GM18511 (cell line): ENCODE measurements at regions not wholly inside any gene's neighbourhood (a gene's known extent, or its start where the extent isn't known, plus 50 kb on each side); places are given as distances from the start of the nearest gene placed in this dataset.
"Not testable (repeated sequence)": the region's sequence is repeated elsewhere in the genome, so short reads cannot be mapped to it uniquely, and the experiment has no call there.

Source experiments
- ATAC-seq: cut with Tn5 transposase; IDR thresholded peaks from one replicate; pipeline ENCODE4 v1.9.1; 2021; ENCODE audit warnings: mild to moderate bottlenecking, moderate library complexity; ENCODE audit not compliant: unreplicated experiment

- no peak for ATAC-seq
Observed at GRCh38 chr7:45401155-45401554, 173.0 kb upstream of the ADCY1 start.

- ATAC-seq, result no peak
Observed at GRCh38 chr7:45401851-45402250, 172.3 kb upstream of the ADCY1 start.

DNA sequence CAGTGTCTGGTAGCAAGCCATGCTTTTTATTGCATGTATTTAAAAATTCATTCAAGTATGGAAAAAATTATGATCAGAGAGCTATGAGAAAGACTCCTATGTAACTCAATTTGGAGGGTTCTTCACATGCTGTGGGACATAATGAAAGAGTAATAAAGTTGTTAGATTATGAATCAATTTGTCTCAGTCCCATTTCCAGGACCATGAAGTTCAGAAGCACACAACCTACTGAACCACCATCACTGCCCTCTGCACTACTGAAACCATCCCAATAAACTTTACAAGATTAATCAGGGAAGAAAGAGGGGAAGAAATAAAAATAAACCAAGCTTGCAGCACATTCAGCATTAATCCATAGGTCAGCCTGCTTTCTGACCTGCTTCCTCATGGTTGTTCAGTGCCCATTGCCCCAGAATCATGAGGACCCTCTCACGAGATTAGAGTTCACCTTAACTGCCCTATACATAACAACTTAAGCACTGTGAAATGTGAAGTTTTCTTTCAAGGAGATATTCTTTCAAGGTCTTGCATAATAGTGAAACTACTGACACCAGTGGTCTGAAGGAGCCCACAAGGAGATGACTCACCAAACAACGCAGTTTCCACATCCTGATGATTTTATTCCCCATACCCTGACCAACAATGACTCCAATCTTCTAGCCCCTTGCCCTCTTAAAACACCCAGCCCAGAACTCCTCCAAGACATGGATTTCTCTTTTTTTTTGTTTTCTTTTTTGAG is 171.5 kb upstream of the ADCY1 start:
- no peak for ATAC-seq

GRCh38 chr7:45404622-45405021 is 169.5 kb upstream of the ADCY1 start:
- no peak for ATAC-seq

DNA sequence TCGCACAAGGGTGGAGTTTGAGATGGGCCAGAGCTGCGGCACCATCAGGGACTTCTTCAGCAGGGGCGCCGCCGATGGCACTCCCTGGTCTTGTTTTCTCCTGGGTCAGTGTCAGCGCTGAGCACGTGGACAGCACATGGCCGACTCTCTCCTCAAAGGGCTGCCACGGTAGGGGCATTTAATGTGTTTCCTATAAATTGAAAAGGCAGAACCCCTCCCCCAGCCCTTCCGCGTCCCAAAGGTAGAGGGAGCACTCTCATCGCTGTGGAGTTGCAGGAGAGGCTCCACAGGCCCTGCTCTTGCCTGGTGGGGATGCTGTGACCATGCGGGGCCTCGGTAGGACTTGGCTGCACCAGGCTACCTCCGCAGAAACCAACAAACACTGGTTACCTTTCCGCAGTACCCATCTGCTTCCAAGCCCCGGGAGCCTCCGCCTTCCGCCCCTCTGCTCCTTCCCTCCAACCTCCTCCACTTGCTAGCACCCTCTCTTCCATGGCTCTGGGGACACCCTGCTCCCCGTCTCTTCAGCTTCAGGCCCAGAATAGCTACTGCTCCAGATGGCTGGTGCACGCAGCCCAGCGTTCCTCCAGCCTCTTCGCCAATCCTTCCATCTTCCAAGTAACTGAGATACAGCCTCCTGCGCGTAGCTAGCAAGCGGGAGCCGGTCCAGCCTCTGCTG is 166.3 kb upstream of the ADCY1 start:
- ATAC-seq, result no peak

DNA sequence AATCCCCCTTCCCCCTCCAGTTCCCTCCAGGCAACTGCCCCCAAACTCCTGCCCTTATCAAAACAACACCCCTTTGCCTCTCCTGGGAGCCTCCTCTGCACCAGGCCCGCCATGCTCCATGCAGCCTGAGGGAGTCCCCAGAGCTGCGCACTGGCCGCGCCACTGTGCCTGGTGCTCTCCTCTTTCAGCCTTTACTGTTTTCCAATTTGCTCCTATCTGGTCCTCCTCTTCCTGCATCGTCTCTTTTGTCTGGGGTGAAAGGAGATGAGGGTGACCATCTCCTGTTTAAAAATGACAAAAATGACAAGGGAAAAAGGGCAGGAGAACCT is 165.8 kb upstream of the ADCY1 start:
- no peak for ATAC-seq

GRCh38 chr7:45410893-45411292 is 163.3 kb upstream of the ADCY1 start:
- ATAC-seq, result no peak

DNA sequence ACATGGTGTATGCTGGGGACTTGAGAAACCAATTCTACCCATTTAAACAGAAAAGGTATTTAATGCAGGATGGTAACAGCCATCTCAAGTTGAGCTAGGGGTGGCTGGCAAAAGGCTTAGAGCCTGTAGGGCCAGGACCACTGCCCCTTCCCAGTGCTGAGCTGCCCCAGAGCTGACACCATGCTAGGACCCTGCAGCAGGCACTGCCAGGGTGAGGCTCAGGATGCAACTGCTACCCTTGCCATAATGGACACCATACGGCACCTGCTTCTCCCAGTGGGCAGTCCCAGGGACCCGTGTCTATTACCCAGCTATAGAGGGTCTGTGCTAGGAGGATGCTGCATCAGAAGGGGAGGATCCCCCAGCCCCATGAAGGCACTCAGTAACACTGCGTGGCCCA is 160.7 kb upstream of the ADCY1 start:
- ATAC-seq, result no peak

DNA sequence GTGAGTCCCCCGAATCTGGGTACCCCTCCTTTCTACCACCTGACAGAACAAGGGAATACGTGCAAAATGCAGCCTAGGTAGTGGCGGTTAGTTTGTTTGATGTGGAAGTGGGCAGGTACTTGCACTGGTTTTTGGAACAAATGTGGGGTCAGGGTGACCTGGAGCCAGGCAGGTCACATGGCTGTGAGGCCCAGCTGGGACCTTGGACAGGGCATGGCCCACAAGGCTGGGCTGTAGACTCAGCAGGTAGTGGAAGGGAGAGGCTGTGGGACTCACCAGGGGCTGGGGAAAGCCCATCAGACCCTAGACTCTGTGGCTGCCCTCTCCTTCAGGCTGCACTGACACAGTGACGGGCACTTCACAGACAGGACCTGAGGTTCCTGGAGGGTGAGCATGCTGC is 159.9 kb upstream of the ADCY1 start:
- no peak for ATAC-seq

DNA sequence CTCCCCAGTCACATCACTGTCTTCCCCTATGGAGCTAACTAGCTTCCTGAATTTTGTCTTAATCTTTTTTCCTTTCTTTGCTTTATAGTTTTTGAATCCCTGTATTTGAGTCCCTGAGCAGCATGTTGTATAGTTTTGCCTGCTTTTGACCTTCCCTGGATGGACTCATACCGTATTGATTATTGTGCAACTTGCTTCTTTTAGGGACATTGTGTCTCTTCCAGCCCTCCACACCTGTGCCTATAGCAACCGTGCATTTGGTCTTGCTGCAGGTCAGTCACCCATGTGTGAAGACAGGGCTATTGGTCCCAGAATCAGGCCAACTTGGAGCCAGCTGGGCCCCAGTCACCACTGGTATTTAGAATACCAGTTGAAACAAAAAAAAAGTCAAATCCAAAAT is 158.9 kb upstream of the ADCY1 start:
- no peak for ATAC-seq

- ATAC-seq, result no peak
Observed at GRCh38 chr7:45416846-45417245, 157.3 kb upstream of the ADCY1 start.

DNA sequence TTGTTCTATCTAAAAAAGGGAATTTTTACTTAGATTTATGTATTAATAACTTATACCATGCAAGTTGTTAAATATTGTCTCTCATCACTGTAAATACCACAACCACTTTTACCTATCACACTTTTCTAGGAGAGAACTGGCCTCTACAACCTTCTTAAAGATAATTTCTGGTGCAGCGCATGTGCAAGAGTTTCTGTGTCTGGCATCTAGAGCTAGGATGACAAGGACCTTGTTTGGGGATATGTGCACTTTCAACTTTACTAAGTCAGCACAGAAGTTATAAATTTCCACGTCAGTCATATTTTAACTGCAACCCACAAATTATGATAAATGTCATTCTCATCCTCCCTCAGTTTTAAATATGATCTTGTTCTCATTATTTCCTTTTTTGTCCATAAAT is 156.9 kb upstream of the ADCY1 start:
- no peak for ATAC-seq

GRCh38 chr7:45417735-45418134 is 156.4 kb upstream of the ADCY1 start:
- no peak for ATAC-seq

DNA sequence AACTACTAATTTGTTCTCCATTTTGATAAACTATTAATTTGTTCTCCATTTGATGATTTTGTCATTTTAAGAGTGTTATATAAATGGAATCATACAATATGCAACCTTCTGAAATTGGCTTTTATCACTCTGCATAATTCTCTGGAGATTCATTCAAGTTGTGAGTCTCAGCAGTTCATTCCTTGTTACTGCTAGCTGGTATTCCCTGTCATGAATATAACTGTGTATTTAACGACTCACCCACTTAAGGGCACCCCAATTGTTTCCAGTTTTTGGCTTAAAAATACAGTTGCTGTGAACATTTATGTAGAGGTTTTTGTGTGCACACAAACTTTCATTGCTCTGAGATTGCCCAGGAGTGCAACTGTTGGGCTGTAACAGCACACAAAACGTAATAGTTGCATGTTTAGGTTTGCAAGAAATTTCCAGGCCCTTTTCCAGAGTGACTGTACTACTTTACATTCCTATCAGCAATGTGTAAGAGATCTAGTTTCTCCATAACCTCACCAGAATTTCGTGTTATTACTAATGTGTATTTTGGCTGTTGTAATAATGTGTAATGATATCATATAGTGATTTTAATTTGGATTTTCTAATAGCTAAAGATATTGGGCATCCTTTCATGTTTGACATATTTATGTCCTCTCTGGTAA is 153.2 kb upstream of the ADCY1 start:
- no peak for ATAC-seq

DNA sequence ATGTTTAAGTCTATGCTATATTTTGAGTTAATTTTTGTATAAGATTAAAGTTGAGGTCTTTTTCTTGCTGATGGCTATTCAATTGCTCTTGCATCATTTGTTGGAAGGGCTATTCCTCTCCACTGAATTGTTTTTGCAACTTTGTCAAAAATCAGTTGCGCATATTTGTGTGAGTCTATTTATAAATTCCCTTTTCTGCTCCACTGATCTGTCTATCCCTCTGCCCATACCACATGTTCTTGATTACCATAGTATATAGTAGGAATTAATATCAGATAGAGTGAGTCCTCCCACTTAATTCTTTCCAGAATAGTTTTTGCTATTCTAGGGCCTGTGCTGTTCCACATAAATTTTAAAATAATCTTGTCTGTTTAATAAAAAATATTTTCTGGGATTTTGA is 152.4 kb upstream of the ADCY1 start:
- no peak for ATAC-seq

- no peak for ATAC-seq
Observed at GRCh38 chr7:45430397-45430796, 143.8 kb upstream of the ADCY1 start.

- no peak for ATAC-seq
Observed at GRCh38 chr7:45434167-45434784, 139.9 kb upstream of the ADCY1 start.

DNA sequence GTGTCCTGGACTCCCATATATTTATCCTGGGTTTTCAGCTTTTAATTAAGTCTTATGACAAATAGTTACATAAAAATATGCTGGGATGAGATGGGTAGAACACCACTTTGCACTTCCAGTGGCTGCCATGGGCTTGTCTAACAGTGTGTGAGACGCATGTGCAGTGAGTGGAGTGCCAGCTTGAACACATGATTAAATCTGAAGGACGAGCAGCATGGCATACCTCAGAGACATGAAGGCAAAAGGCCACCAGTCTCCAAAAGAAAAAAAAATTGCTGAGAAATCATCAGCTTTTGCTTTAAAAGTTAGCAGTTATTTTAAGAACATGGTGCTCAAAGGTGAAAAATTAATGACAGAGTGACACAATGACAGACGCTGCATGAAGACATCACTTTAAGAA is 139.0 kb upstream of the ADCY1 start:
- no peak for ATAC-seq

DNA sequence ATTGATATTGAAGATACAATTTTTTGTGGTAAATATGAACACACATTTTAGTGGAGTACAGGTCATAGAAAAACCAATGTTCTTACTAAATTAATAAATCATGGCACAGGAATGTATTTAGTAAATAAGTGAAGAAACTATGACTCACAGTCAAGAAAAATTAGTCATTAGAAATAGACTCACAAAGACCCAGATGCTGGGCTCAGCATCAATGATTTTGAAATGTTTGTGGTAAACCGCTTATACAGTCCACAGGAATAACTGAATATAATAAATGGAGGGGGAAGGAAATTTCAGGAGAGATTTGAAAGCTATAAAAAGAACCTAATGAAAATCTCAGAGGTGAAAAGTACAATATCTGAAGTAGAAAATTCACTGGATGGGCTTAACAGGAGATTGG is 138.3 kb upstream of the ADCY1 start:
- ATAC-seq, result no peak

- ATAC-seq, result not testable (repeated sequence)
Observed at GRCh38 chr7:45440776-45441175, 133.4 kb upstream of the ADCY1 start.

- ATAC-seq, result no peak
Observed at GRCh38 chr7:45443263-45443662, 130.9 kb upstream of the ADCY1 start.
